HCT116 (cell line): ENCODE measurements at regions not wholly inside any gene's neighbourhood (a gene's known extent, or its start where the extent isn't known, plus 50 kb on each side); places are given as distances from the start of the nearest gene placed in this dataset.

Experiments used
- ATAC-seq: fragments of 200-7000 bp; cut with Tn5 transposase; 2 replicates; pipeline ENCODE4 v1.9.1; 2020; ENCODE audit warnings: mild to moderate bottlenecking, moderate library complexity
- BruUV-seq: library from RNA; stranded (reverse); fragments of 400-500 nt; replicated peaks from 2 replicates; lab custom pipeline; 2021; lab: Mats Ljungman, UMichigan
- CTCF ChIA-PET: fragments of 300-600 bp; sonication (Branson Sonifier 250); formaldehyde crosslinking; loops from one replicate; lab custom pipeline; 2021; ENCODE audit warnings: antibody characterized with exemption; lab: Charles Lee
- POLR2A ChIA-PET: fragments of 300-600, 350-600 bp; sonication (Branson Sonifier 250); formaldehyde crosslinking; loops from one replicate; lab custom pipeline; 2021; ENCODE audit warnings: antibody characterized with exemption; lab: Charles Lee
- RAD21 ChIA-PET, 2 experiments: fragments of 300-600 bp; sonication (Branson Sonifier 250); formaldehyde crosslinking; loops; one replicate each; lab custom pipeline; 2023; ENCODE audit warnings: low total read pairs in 2 of 2; ENCODE audit not compliant: uncharacterized antibody in 2 of 2, unreplicated experiment in 2 of 2, low non-redundant PET in 1 of 2; lab: Charles Lee
- DNase-seq: peaks from one replicate; pipeline ENCODE4 v3.0.0-alpha.2; 2010; ENCODE audit warnings: low read depth, low spot score
- H2AFZ ChIP-seq: fragments of 200-600 bp; shearing (Covaris generic), sonication (generic); 2 replicates; pipeline ENCODE4 v1.6.1; 2017; ENCODE audit warnings: low read depth, mixed run types, mixed read lengths, antibody characterized with exemption, low read length; ENCODE audit not compliant: poor library complexity, severe bottlenecking
- H3K27ac ChIP-seq: 2 replicates; pipeline ENCODE4 v1.5.1; 2012; ENCODE audit warnings: low read depth, low read length
- H3K27me3 ChIP-seq: fragments of 200-600 bp; sonication (generic); 2 replicates; pipeline ENCODE4 v1.6.1; 2016; ENCODE audit warnings: mixed run types, low read length, mixed read lengths; ENCODE audit not compliant: insufficient read depth
- H3K36me3 ChIP-seq, 2 experiments: fragments of 200-500 bp in 1 of 2; fragments of 200-600 bp in 1 of 2; sonication (Bioruptor generic) in 1 of 2; sonication (generic) in 1 of 2; 2 replicates each; pipeline versions ENCODE4 v1.5.1 to v1.6.1; 2014 to 2016; ENCODE audit warnings: low read length in 2 of 2, inconsistent platforms in 1 of 2, mixed read lengths in 1 of 2, mixed run types in 1 of 2; ENCODE audit not compliant: insufficient read depth in 2 of 2, control insufficient read depth in 1 of 2
- H3K4me1 ChIP-seq, 2 experiments: fragments of 200-600 bp in 1 of 2; sonication (generic) in 1 of 2; 2 replicates each; pipeline versions ENCODE4 v1.5.1 to v1.6.1; 2012 to 2017; ENCODE audit warnings: low read length in 2 of 2, inconsistent platforms in 1 of 2, mild to moderate bottlenecking in 1 of 2, mixed read lengths in 1 of 2, mixed run types in 1 of 2, moderate library complexity in 1 of 2; ENCODE audit not compliant: insufficient read depth in 2 of 2, control insufficient read depth in 1 of 2
- H3K4me2 ChIP-seq: fragments of 200-600 bp; sonication (generic); 2 replicates; pipeline ENCODE4 v1.6.1; 2017; ENCODE audit warnings: mixed run types, low read length, mixed read lengths
- H3K4me3 ChIP-seq, 2 experiments: fragments of 200-600 bp in 1 of 2; sonication (generic) in 1 of 2; replicated peaks in 1 of 2; 2 replicates each; pipeline ENCODE4 v1.5.1; 2011 to 2016; ENCODE audit warnings: low read length in 2 of 2, control low read depth in 1 of 2, low read depth in 1 of 2, mild to moderate bottlenecking in 1 of 2, mixed read lengths in 1 of 2, mixed run types in 1 of 2
- H3K79me2 ChIP-seq: fragments of 200-600 bp; sonication (generic); 2 replicates; pipeline ENCODE4 v1.6.1; 2017; ENCODE audit warnings: mild to moderate bottlenecking, mixed run types, low read length, moderate library complexity, mixed read lengths; ENCODE audit not compliant: insufficient read depth
- H3K9ac ChIP-seq: fragments of 200-600 bp; sonication (generic); 2 replicates; pipeline ENCODE4 v1.6.1; 2016; ENCODE audit warnings: low read length, mixed read lengths
- H3K9me2 ChIP-seq: fragments of 200-600 bp; sonication (generic), shearing (Covaris generic); 2 replicates; pipeline ENCODE4 v1.6.1; 2017; ENCODE audit warnings: mixed run types, mild to moderate bottlenecking, moderate library complexity; ENCODE audit not compliant: insufficient read depth
- H3K9me3 ChIP-seq, 2 experiments: fragments of 200-500 bp in 1 of 2; fragments of 200-600 bp in 1 of 2; sonication (Bioruptor generic) in 1 of 2; sonication (generic) in 1 of 2; 2 replicates each; pipeline ENCODE4 v1.6.1; 2014 to 2017; ENCODE audit warnings: low read length in 2 of 2, mixed read lengths in 2 of 2, inconsistent platforms in 1 of 2, low read depth in 1 of 2, mild to moderate bottlenecking in 1 of 2, mixed run types in 1 of 2, moderate library complexity in 1 of 2; ENCODE audit not compliant: control insufficient read depth in 1 of 2, insufficient read depth in 1 of 2
- H4K20me1 ChIP-seq: fragments of 200-600 bp; sonication (generic), shearing (Covaris generic); 2 replicates; pipeline ENCODE4 v1.6.1; 2017; ENCODE audit warnings: mixed run types, mild to moderate bottlenecking, moderate library complexity; ENCODE audit not compliant: insufficient read depth
- CBX3 ChIP-seq: IDR thresholded peaks from 2 replicates; pipeline ENCODE4 v1.6.1; 2012; ENCODE audit warnings: low read depth
- CEBPB ChIP-seq: IDR thresholded peaks from 2 replicates; pipeline ENCODE4 v1.6.1; 2012; ENCODE audit warnings: low read depth
- EZH2phosphoT487 ChIP-seq: fragments of 200-600 bp; IDR thresholded peaks from 2 replicates; pipeline ENCODE4 v1.6.1; 2018; ENCODE audit warnings: antibody characterized with exemption, borderline replicate concordance
- POLR2A ChIP-seq: IDR thresholded peaks from 2 replicates; pipeline ENCODE4 v1.7.0; 2011; ENCODE audit warnings: borderline replicate concordance; ENCODE audit not compliant: insufficient read depth, insufficient read length; ENCODE audit errors: extremely low read depth
- POLR2AphosphoS5 ChIP-seq: IDR thresholded peaks from 2 replicates; pipeline ENCODE4 v1.6.1; 2011; ENCODE audit warnings: mild to moderate bottlenecking, low read depth, low read length, moderate library complexity
- RAD21 ChIP-seq: IDR thresholded peaks from 2 replicates; pipeline ENCODE4 v1.6.1; 2012; ENCODE audit warnings: low read depth, mild to moderate bottlenecking
- SP1 ChIP-seq: IDR thresholded peaks from 2 replicates; pipeline ENCODE4 v1.6.1; 2012; ENCODE audit warnings: low read depth
- TCF7L2 ChIP-seq: IDR thresholded peaks from 2 replicates; pipeline ENCODE4 v1.7.0; 2011; ENCODE audit warnings: borderline replicate concordance, inconsistent platforms; ENCODE audit not compliant: insufficient read depth, insufficient read length; ENCODE audit errors: extremely low read depth
- ZFX ChIP-seq: fragments of 450-650 bp; IDR thresholded peaks from 2 replicates; pipeline ENCODE4 v1.6.1; 2017
- intact Hi-C: fragments of 100-400 bp; cut with micrococcal nuclease; formaldehyde crosslinking; loops from 2 replicates; pipeline ENCODE4 v1.10.0; 2022
- TF ChIP-seq, protein P1 (sequence below), 3 experiments: fragments of 200-600 bp in 1 of 3; sonication (generic) in 1 of 3; IDR thresholded peaks in 2 of 3; conservative IDR thresholded peaks in 1 of 3; 2 replicates each; pipeline ENCODE4 v1.5.1; 2012 to 2017; ENCODE audit warnings: low read depth in 2 of 3, low read length in 2 of 3, antibody characterized with exemption in 1 of 3, borderline replicate concordance in 1 of 3, control low read depth in 1 of 3, mild to moderate bottlenecking in 1 of 3, mixed read lengths in 1 of 3, mixed run types in 1 of 3, moderate library complexity in 1 of 3; ENCODE audit not compliant: insufficient read depth in 1 of 3
- TF ChIP-seq, protein P2 (sequence below): IDR thresholded peaks from 2 replicates; pipeline ENCODE4 v1.6.1; 2011; ENCODE audit warnings: mild to moderate bottlenecking, low read length, moderate library complexity; ENCODE audit not compliant: insufficient replicate concordance; ENCODE audit errors: extremely low read depth

- intact Hi-C loops = no loop called here
- no peaks in the 10 kb centered on the region for H3K4me1 ChIP-seq
- no TSS peak for BruUV-seq
- no peak overlapping the region for H3K4me3 ChIP-seq
- ATAC-seq = no peak
- no peak overlapping the region for H3K4me2 ChIP-seq
- no peak overlapping the region for H3K9ac ChIP-seq
- no peak overlapping the region for H3K27ac ChIP-seq
- ChIA-PET POLR2A (no interaction called here), CTCF (no interaction called here), RAD21 (no interaction called here)
- no peaks in the 10 kb centered on the region for H4K20me1 ChIP-seq
- no peaks in the 10 kb centered on the region; a peak in 1 of 4 replicates for H3K9me3 ChIP-seq
- DNase-seq = no peak
- H3K27me3 ChIP-seq = no peaks in the 10 kb centered on the region
- H3K79me2 ChIP-seq = no peaks in the 10 kb centered on the region
- no peak overlapping the region for H2AFZ ChIP-seq
- no peaks in the 10 kb centered on the region for H3K9me2 ChIP-seq
- TF ChIP-seq RAD21 = no peak
- no peak for TF ChIP-seq EZH2phosphoT487
- TF ChIP-seq ZFX = no peak
- TF ChIP-seq, protein P1, sequence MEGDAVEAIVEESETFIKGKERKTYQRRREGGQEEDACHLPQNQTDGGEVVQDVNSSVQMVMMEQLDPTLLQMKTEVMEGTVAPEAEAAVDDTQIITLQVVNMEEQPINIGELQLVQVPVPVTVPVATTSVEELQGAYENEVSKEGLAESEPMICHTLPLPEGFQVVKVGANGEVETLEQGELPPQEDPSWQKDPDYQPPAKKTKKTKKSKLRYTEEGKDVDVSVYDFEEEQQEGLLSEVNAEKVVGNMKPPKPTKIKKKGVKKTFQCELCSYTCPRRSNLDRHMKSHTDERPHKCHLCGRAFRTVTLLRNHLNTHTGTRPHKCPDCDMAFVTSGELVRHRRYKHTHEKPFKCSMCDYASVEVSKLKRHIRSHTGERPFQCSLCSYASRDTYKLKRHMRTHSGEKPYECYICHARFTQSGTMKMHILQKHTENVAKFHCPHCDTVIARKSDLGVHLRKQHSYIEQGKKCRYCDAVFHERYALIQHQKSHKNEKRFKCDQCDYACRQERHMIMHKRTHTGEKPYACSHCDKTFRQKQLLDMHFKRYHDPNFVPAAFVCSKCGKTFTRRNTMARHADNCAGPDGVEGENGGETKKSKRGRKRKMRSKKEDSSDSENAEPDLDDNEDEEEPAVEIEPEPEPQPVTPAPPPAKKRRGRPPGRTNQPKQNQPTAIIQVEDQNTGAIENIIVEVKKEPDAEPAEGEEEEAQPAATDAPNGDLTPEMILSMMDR (IDR thresholded peaks at IDR 0.05 in 2 of 3, conservative IDR thresholded peaks at IDR 0.05 in 1 of 3; ENCODE audit: borderline replicate concordance in 1 of 3, insufficient read depth in 1 of 3, low read depth in 2 of 3, low read length in 2 of 3) = no peak
- TF ChIP-seq POLR2AphosphoS5 = no peak
- TF ChIP-seq CEBPB = no peak
- TF ChIP-seq TCF7L2 = no peak
- TF ChIP-seq, protein P2, sequence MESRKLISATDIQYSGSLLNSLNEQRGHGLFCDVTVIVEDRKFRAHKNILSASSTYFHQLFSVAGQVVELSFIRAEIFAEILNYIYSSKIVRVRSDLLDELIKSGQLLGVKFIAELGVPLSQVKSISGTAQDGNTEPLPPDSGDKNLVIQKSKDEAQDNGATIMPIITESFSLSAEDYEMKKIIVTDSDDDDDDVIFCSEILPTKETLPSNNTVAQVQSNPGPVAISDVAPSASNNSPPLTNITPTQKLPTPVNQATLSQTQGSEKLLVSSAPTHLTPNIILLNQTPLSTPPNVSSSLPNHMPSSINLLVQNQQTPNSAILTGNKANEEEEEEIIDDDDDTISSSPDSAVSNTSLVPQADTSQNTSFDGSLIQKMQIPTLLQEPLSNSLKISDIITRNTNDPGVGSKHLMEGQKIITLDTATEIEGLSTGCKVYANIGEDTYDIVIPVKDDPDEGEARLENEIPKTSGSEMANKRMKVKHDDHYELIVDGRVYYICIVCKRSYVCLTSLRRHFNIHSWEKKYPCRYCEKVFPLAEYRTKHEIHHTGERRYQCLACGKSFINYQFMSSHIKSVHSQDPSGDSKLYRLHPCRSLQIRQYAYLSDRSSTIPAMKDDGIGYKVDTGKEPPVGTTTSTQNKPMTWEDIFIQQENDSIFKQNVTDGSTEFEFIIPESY = no peak
- no peak for TF ChIP-seq CBX3
- no peak for TF ChIP-seq POLR2A
- TF ChIP-seq SP1 = no peak
- H3K36me3 ChIP-seq = no peaks in the 10 kb centered on the region
Observed at GRCh38 chr20:24321973-24322372, 147.5 kb upstream of the SYNDIG1 start.
